ENCODE measurements at regions not wholly inside any gene's neighbourhood (a gene's known extent, or its start where the extent isn't known, plus 50 kb on each side); places are given as distances from the start of the nearest gene placed in this dataset.

DNA sequence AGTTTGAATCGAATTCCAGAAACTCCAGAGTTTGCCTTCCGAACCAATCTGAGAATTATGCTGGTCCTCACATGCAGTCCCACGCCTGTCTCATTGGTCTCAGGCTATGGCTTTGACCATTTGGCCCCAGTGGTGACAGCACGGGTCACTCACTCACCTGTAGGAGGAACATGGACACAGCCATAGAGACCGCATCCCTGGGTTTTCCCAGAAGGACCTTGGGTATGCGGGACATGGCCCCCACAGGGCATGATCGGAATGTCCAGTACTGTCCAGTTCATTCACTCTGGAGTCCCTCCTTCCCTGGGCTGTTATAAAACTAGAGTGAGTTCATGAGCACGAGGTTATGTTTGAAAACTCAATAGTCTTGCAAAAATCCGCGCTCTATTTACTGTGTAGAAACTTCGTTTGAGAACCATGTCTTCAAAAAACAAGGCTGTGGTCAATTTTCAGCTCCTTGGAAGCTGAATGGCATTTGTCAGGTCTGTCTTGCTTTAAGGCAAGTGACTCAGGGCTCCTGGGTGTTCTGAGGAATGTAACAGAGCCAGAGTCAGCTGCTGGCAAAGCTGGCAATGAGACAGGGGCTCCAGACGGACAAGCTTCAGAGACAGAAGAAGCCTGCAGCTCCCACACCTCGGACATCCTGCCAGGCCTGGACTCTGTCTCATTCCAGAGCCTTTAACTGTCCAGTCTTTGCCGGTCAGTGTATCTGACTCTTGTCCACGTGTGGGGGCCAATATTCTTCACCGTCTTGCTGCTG, 86.7 kb upstream of the TMEM18 start:
- DNase-seq: no peak

GRCh38 chr2:762646-763045, 85.4 kb upstream of the TMEM18 start:
- DNase-seq: no peak

DNA sequence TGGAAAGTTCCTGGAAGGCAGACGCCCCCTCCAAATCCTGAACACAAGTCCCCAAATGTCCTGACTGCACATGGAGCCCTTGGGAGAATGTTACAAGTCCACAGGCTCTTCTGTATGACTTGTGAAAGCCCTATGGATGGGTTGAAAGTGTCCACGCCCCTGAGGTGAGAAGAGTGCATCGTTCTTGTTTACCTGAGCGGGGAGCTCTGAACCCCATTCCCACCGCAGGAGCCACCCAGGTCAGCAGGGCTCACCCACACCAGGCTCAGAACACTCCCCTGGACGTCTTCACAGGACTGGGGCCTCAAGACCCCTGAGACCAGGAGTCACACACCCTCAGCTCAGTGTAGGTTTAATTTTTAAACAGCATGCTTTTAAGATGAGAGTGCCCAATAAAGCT, 84.2 kb upstream of the TMEM18 start:
- DNase-seq: no peak

GRCh38 chr2:760001-760400, 82.8 kb upstream of the TMEM18 start:
- DNase-seq: no peak

GRCh38 chr2:758073-758820, 81.0 kb upstream of the TMEM18 start:
- no peak for DNase-seq

DNA sequence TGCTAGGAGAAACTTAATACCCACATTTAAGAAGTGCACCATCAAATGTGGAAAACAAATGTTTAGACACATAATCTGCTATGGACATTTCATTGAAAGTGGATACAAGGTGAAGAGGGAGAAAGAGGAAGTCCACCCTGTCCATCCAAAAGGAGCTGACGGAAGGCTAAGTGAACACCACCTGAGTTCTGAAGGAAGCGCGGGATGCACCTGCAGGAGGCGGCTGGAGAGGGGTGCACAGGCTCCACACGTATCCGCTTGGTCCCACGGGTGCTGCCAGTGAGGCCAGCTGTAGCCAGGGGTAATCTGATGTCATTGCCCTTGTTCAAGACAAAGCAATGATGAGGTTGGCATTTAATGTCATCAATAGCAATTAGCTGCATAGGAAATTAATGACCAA, 75.9 kb upstream of the TMEM18 start:
- no peak for DNase-seq

GRCh38 chr2:751474-751873, 74.3 kb upstream of the TMEM18 start:
- no peak for DNase-seq

GRCh38 chr2:750628-751027, 73.4 kb upstream of the TMEM18 start:
- DNase-seq: no peak

GRCh38 chr2:747762-748351, 70.7 kb upstream of the TMEM18 start:
- DNase-seq: no peak

GRCh38 chr2:746697-747096, 69.5 kb upstream of the TMEM18 start:
- DNase-seq: no peak

- no peak for DNase-seq
These were observed 66.9 kb upstream of the TMEM18 start for GRCh38 chr2:744088-744487.

- DNase-seq: no peak
These were observed 65.0 kb upstream of the TMEM18 start for GRCh38 chr2:742221-742620.

- no peak for DNase-seq
These were observed 63.9 kb upstream of the TMEM18 start for GRCh38 chr2:741195-741496.

DNA sequence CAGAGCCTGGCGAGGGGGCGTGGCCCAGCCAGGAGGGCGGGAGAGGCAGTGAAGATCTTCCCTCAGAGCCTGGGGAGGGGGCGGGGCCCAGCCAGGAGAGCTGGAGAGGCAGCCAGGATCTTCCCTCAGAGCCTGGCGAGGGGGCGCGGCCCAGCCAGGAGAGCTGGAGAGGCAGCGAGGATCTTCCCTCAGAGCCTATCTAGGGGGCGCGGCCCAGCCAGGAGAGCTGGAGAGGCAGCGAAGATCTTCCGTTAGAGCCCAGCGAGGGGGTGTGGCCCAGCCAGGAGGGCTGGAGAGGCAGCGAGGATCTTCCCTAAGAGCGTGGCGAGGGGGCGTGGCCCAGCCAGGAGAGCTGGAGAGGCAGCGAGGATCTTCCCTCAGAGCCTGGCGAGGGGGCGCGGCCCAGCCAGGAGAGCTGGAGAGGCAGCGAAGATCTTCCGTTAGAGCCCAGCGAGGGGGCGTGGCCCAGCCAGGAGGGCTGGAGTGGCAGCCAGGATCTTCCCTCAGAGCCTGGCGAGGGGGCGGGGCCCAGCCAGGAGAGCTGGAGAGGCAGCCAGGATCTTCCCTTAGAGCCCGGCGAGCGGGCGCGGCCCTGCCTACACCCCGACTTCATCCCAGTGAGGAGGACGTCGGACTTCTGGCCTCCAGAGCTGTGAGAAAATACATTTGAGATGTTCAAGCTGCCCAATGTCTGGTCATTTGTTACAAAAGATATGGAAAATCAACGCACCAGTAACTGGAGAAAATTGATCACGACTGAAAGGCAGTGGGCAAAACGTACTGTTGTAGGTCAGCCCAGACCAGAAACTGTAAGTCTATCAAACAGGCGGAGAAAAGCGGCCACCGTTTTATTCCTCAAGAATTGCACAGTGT, 63.4 kb upstream of the TMEM18 start:
- DNase-seq: peak in 47 of 56 donors; percentile 4 to 93 (median 65)

DNA sequence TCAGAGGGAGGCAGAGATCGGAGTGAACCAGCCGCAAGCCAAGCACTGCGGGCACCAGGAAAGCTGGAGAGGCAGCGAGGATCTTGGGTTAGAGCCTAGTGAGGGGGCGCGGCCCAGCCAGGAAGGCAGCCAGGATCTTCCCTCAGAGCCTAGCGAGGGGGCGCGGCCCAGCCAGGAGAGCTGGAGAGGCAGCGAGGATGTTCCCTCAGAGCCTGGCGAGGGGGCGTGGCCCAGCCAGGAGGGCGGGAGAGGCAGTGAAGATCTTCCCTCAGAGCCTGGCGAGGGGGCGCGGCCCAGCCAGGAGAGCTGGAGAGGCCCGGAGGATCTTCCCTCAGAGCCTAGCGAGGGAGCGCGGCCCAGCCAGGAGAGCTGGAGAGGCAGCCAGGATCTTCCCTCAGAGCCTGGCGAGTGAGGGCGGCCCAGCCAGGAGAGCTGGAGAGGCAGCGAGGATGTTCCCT, 62.7 kb upstream of the TMEM18 start:
- DNase-seq: peak in 26 of 56 donors; percentile 4 to 87 (median 62)

DNA sequence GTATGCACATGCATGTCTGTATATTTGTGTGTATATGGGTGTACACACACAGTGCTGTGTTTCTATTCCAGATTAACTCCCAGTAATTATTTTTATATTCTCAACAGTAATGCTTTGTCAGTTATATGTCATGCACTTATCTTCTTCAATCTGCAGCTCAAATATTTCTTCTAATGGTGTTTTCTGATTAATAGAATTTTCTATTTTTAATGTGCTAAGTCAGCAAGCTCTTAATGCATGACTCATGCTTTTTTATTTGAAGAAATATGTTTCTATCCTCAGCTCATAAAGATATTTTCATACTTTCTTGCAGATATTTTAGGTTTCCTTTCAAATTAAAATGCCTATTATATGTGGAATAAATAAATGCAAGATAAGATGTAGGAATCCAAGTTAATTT, 59.7 kb upstream of the TMEM18 start:
- DNase-seq: no peak

- DNase-seq: no peak
These were observed 58.5 kb upstream of the TMEM18 start for GRCh38 chr2:735670-736218.

DNA sequence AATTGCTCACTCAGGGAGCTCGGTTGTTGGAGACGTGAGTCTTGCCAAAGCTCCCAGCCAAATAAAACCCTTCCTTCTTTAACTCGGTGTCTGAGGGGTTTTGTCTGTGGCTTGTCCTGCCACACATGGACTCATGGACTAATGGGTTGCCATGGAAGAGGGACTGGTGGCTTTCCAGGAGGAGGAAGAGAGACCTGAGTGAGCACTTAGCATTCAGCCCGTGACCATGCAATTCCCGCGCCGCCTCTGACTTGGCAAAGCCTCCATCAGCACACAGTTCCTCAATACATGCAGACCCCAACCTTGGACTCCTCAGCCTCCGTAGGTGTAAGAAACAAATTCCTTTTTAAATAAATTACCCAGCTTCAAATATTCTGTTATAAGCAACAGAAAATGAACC, 57.3 kb upstream of the TMEM18 start:
- no peak for DNase-seq

GRCh38 chr2:733495-733894, 56.3 kb upstream of the TMEM18 start:
- DNase-seq: no peak

- DNase-seq: no peak
These were observed 55.8 kb upstream of the TMEM18 start for GRCh38 chr2:733001-733400.

DNA sequence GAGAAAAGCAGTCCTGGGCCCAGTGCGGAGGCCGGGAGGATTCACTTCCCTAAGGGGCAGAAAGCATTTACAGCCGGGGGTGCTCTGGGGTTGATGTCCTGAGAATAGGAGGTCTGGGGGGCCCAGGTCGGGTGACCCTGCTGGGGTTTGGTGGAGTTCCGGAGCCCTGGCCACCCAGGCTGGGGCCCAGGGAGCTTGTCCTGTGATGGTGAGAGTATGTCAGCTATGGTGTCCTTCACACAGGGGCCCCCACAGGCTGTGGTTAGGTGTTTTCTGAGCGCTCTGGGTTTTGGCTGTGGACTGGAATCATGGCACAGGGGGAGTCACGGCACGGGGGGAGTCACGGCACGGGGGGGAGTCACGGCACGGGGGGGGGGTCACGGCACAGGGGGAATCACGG, 54.5 kb upstream of the TMEM18 start:
- DNase-seq: no peak

All from nucleus accumbens (tissue), 56 donors.